ENCODE measurements at regions not wholly inside any gene's neighbourhood (a gene's known extent, or its start where the extent isn't known, plus 50 kb on each side); places are given as distances from the start of the nearest gene placed in this dataset.

- H3K27ac Mint-ChIP-seq (ENCODE audit: unreplicated experiment): no peak overlapping the region
- H3K27me3 ChIP-seq (replicated peaks; ENCODE audit: control insufficient read depth, insufficient read depth, low read length): no peaks in the 10 kb centered on the region
- no peaks in the 10 kb centered on the region for H3K27me3 Mint-ChIP-seq (ENCODE audit: insufficient read depth, unreplicated experiment)
- no peaks in the 10 kb centered on the region for H3K36me3 ChIP-seq (ENCODE audit: control insufficient read depth, insufficient read depth, low read length)
- no peaks in the 10 kb centered on the region for H3K9me3 ChIP-seq
- no TSS peak for BruUV-seq (replicated peaks)
- DNase-seq: no peak
- POLR2A ChIA-PET: no interaction called here
- TF ChIP-seq CTCF (IDR thresholded peaks at IDR 0.05; ENCODE audit: insufficient read depth in 1 of 2, low read depth in 1 of 2, low read length in 1 of 2, severe bottlenecking in 1 of 2, unreplicated experiment in 1 of 2): no peak
- no peaks in the 10 kb centered on the region for H3K36me3 Mint-ChIP-seq (ENCODE audit: insufficient read depth, unreplicated experiment)
- H3K4me1 ChIP-seq: no peaks in the 10 kb centered on the region; the same call in 1 of the 2 replicates
- intact Hi-C loops (cut with micrococcal nuclease; ENCODE audit: unreplicated experiment): loop anchor here (10.0 kb wide), 1 partner anchor 198 kb away; no protein-coding TSS in a partner anchor
- CTCF ChIA-PET: no interaction called here
- H3K4me3 ChIP-seq (ENCODE audit: low read depth, low read length): no peak overlapping the region
- H3K4me3 Mint-ChIP-seq (ENCODE audit: unreplicated experiment): peak overlapping the region; percentile 8
- H3K9me3 Mint-ChIP-seq (ENCODE audit: unreplicated experiment): no peaks in the 10 kb centered on the region
- H3K4me1 Mint-ChIP-seq (ENCODE audit: low read depth, unreplicated experiment): peaks cover 7% of the 10 kb centered on the region
These were observed 307.2 kb upstream of the LYPLAL1 start for GRCh38 chr1:218866507-218866906.

GRCh38 chr1:218867066-218867465 is 306.6 kb upstream of the LYPLAL1 start:
- ChIA-PET POLR2A (no interaction called here), CTCF (no interaction called here)
- no peak overlapping the region for H3K4me3 ChIP-seq (ENCODE audit: low read depth, low read length)
- no peaks in the 10 kb centered on the region for H3K36me3 ChIP-seq (ENCODE audit: control insufficient read depth, insufficient read depth, low read length)
- Mint-ChIP-seq H3K9me3 (ENCODE audit: unreplicated experiment) (no peaks in the 10 kb centered on the region), H3K4me3 (ENCODE audit: unreplicated experiment) (no peak overlapping the region), H3K4me1 (ENCODE audit: low read depth, unreplicated experiment) (peaks cover 7% of the 10 kb centered on the region), H3K36me3 (ENCODE audit: insufficient read depth, unreplicated experiment) (no peaks in the 10 kb centered on the region), H3K27me3 (ENCODE audit: insufficient read depth, unreplicated experiment) (no peaks in the 10 kb centered on the region), H3K27ac (ENCODE audit: unreplicated experiment) (no peak overlapping the region)
- no peaks in the 10 kb centered on the region; the same call in 1 of the 2 replicates for H3K4me1 ChIP-seq
- H3K9me3 ChIP-seq: no peaks in the 10 kb centered on the region
- no peak for TF ChIP-seq CTCF (IDR thresholded peaks at IDR 0.05; ENCODE audit: insufficient read depth in 1 of 2, low read depth in 1 of 2, low read length in 1 of 2, severe bottlenecking in 1 of 2, unreplicated experiment in 1 of 2)
- BruUV-seq (replicated peaks): no TSS peak
- no peaks in the 10 kb centered on the region for H3K27me3 ChIP-seq (replicated peaks; ENCODE audit: control insufficient read depth, insufficient read depth, low read length)
- no peak for DNase-seq
- intact Hi-C loops (cut with micrococcal nuclease; ENCODE audit: unreplicated experiment): loop anchor here (10.0 kb wide), 1 partner anchor 198 kb away; no protein-coding TSS in a partner anchor

- Histone ChIP-seq H3K4me3 (ENCODE audit: low read depth, low read length) (no peak overlapping the region), H3K36me3 (ENCODE audit: control insufficient read depth, insufficient read depth, low read length) (no peaks in the 10 kb centered on the region), H3K4me1 (no peaks in the 10 kb centered on the region; the same call in 1 of the 2 replicates), H3K27me3 (replicated peaks; ENCODE audit: control insufficient read depth, insufficient read depth, low read length) (no peaks in the 10 kb centered on the region), H3K9me3 (no peaks in the 10 kb centered on the region)
- H3K27me3 Mint-ChIP-seq (ENCODE audit: insufficient read depth, unreplicated experiment): no peaks in the 10 kb centered on the region
- intact Hi-C loops (cut with micrococcal nuclease; ENCODE audit: unreplicated experiment): loop anchor here (10.0 kb wide), 1 partner anchor 197 kb away; no protein-coding TSS in a partner anchor
- peaks cover 7% of the 10 kb centered on the region for H3K4me1 Mint-ChIP-seq (ENCODE audit: low read depth, unreplicated experiment)
- ChIA-PET CTCF (no interaction called here), POLR2A (no interaction called here)
- no TSS peak for BruUV-seq (replicated peaks)
- no peaks in the 10 kb centered on the region for H3K9me3 Mint-ChIP-seq (ENCODE audit: unreplicated experiment)
- no peak overlapping the region for H3K27ac Mint-ChIP-seq (ENCODE audit: unreplicated experiment)
- no peaks in the 10 kb centered on the region for H3K36me3 Mint-ChIP-seq (ENCODE audit: insufficient read depth, unreplicated experiment)
- no peak for TF ChIP-seq CTCF (IDR thresholded peaks at IDR 0.05; ENCODE audit: insufficient read depth in 1 of 2, low read depth in 1 of 2, low read length in 1 of 2, severe bottlenecking in 1 of 2, unreplicated experiment in 1 of 2)
- no peak overlapping the region for H3K4me3 Mint-ChIP-seq (ENCODE audit: unreplicated experiment)
- no peak for DNase-seq
These were observed 305.6 kb upstream of the LYPLAL1 start for GRCh38 chr1:218867941-218868626.
